Endothelial cell of umbilical vein (primary cell): ENCODE measurements at regions not wholly inside any gene's neighbourhood (a gene's known extent, or its start where the extent isn't known, plus 50 kb on each side); places are given as distances from the start of the nearest gene placed in this dataset.

Experiments used
- EZH2 ChIP-seq: IDR thresholded peaks from 2 replicates; pipeline ENCODE4 v1.6.1; 2012; ENCODE audit warnings: borderline replicate concordance, low read depth, mild to moderate bottlenecking, moderate library complexity, low read length, inconsistent platforms; ENCODE audit not compliant: severe bottlenecking
- POLR2A ChIP-seq: IDR thresholded peaks from 2 replicates; pipeline ENCODE4 v1.6.1; 2012; ENCODE audit warnings: low read depth, mild to moderate bottlenecking, control low read depth, low read length
- POLR2AphosphoS5 ChIP-seq: IDR thresholded peaks from 2 replicates; pipeline ENCODE4 v1.6.1; 2012; ENCODE audit warnings: low read depth, mild to moderate bottlenecking, control low read depth, low read length, moderate library complexity; ENCODE audit not compliant: insufficient read depth
- TF ChIP-seq, protein P1 (sequence below), 2 donors: IDR thresholded peaks; 1 replicate in 1 of 2; 2 replicates in 1 of 2; pipeline ENCODE4 v1.5.1; 2011; ENCODE audit warnings: low read length in 2 of 2, mild to moderate bottlenecking in 2 of 2, moderate library complexity in 2 of 2, control low read depth in 1 of 2, inconsistent platforms in 1 of 2, low read depth in 1 of 2; ENCODE audit not compliant: insufficient read depth in 1 of 2; ENCODE audit errors: extremely low read depth in 1 of 2

DNA sequence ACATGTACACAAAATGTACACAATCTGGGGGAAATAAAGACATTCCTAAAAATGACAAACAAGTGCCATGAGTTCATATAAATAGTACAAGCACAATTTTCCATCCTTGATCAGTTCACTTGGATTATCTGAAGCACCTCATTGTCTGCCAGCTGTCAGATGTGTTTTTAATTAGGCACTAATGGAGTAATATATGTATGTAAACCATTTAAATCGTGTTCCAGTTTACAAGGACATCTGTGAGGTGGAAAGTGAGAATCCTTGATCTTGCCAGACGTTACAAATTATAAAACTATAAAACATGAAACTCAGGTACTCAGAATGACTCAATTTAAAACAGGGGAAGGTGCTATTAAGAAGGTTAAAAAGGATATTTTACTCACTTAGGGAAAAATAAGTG is 1312.2 kb downstream of the PLA2G4A start:
- TF ChIP-seq POLR2A = no peak
- TF ChIP-seq, protein P1, sequence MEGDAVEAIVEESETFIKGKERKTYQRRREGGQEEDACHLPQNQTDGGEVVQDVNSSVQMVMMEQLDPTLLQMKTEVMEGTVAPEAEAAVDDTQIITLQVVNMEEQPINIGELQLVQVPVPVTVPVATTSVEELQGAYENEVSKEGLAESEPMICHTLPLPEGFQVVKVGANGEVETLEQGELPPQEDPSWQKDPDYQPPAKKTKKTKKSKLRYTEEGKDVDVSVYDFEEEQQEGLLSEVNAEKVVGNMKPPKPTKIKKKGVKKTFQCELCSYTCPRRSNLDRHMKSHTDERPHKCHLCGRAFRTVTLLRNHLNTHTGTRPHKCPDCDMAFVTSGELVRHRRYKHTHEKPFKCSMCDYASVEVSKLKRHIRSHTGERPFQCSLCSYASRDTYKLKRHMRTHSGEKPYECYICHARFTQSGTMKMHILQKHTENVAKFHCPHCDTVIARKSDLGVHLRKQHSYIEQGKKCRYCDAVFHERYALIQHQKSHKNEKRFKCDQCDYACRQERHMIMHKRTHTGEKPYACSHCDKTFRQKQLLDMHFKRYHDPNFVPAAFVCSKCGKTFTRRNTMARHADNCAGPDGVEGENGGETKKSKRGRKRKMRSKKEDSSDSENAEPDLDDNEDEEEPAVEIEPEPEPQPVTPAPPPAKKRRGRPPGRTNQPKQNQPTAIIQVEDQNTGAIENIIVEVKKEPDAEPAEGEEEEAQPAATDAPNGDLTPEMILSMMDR (IDR thresholded peaks at IDR 0.05; ENCODE audit: extremely low read depth in 1 of 2, insufficient read depth in 1 of 2, low read depth in 1 of 2, low read length in 2 of 2) = no peak
- TF ChIP-seq EZH2 = no peak
- no peak for TF ChIP-seq POLR2AphosphoS5
